GM12864 (cell line): ENCODE measurements at regions not wholly inside any gene's neighbourhood (a gene's known extent, or its start where the extent isn't known, plus 50 kb on each side); places are given as distances from the start of the nearest gene placed in this dataset.

ENCODE experiments used
- DNase-seq: peaks from one replicate; pipeline ENCODE4 v3.0.0-alpha.2; 2011; ENCODE audit warnings: low read depth
- H3K4me3 ChIP-seq: 2 replicates; pipeline ENCODE4 v1.5.1; 2011; ENCODE audit warnings: mild to moderate bottlenecking, low read depth, low read length, control low read depth
- CTCF ChIP-seq: IDR thresholded peaks from 2 replicates; pipeline ENCODE4 v1.5.1; 2011; ENCODE audit warnings: low read depth, mild to moderate bottlenecking, moderate library complexity, low read length, control low read depth, inconsistent platforms; ENCODE audit errors: missing control alignments

GRCh38 chr9:13555516-13555915 is 276.0 kb upstream of the MPDZ start:
- DNase-seq: no peak
- TF ChIP-seq CTCF: no peak
- no peak overlapping the region for H3K4me3 ChIP-seq

GRCh38 chr9:13554626-13555025 is 275.1 kb upstream of the MPDZ start:
- TF ChIP-seq CTCF: no peak
- no peak overlapping the region for H3K4me3 ChIP-seq
- no peak for DNase-seq

- TF ChIP-seq CTCF: no peak
- H3K4me3 ChIP-seq: no peak overlapping the region
- no peak for DNase-seq
Observed at GRCh38 chr9:13552606-13553215, 273.2 kb upstream of the MPDZ start.

- TF ChIP-seq CTCF: no peak
Observed at GRCh38 chr9:13550519-13550918, 271.0 kb upstream of the MPDZ start.

GRCh38 chr9:13548535-13548934 is 269.0 kb upstream of the MPDZ start:
- H3K4me3 ChIP-seq: no peak overlapping the region
- DNase-seq: no peak
- TF ChIP-seq CTCF: no peak

More at GRCh38 chr9:13550519-13550918, 271.0 kb upstream of the MPDZ start:
- no peak overlapping the region for H3K4me3 ChIP-seq
- DNase-seq: no peak

GRCh38 chr9:13535141-13535540 is 255.6 kb upstream of the MPDZ start:
- no peak overlapping the region for H3K4me3 ChIP-seq
- TF ChIP-seq CTCF: no peak
- DNase-seq: no peak

GRCh38 chr9:13534006-13534405 is 254.5 kb upstream of the MPDZ start:
- no peak for TF ChIP-seq CTCF
- DNase-seq: no peak
- H3K4me3 ChIP-seq: no peak overlapping the region
